Activated T-cell treated with anti-CD3 and anti-CD28 coated beads for 1 hour (primary cell): ENCODE measurements at regions not wholly inside any gene's neighbourhood (a gene's known extent, or its start where the extent isn't known, plus 50 kb on each side); places are given as distances from the start of the nearest gene placed in this dataset.
"Not testable (repeated sequence)": the region's sequence is repeated elsewhere in the genome, so short reads cannot be mapped to it uniquely, and the experiment has no call there.

ENCODE experiments used
- DNase-seq: peaks from one replicate; pipeline ENCODE4 v3.0.0-alpha.2; 2020; ENCODE audit warnings: low read depth

- no peak for DNase-seq
Measured at GRCh38 chr10:30763918-30764317, 134.4 kb upstream of the LYZL2 start.

GRCh38 chr10:30762620-30763019, 133.1 kb upstream of the LYZL2 start:
- DNase-seq: no peak

GRCh38 chr10:30759423-30759822, 129.9 kb upstream of the LYZL2 start:
- no peak for DNase-seq

- DNase-seq: no peak
Measured at GRCh38 chr10:30758338-30758737, 128.8 kb upstream of the LYZL2 start.

GRCh38 chr10:30756896-30757295, 127.3 kb upstream of the LYZL2 start:
- DNase-seq: no peak

- no peak for DNase-seq
Measured at GRCh38 chr10:30756151-30756550, 126.6 kb upstream of the LYZL2 start.

- no peak for DNase-seq
Measured at GRCh38 chr10:30755441-30755953, 125.9 kb upstream of the LYZL2 start.

- no peak for DNase-seq
Measured at GRCh38 chr10:30752481-30752881, 122.9 kb upstream of the LYZL2 start.

GRCh38 chr10:30751678-30752331, 122.3 kb upstream of the LYZL2 start:
- peak; percentile 46 for DNase-seq

GRCh38 chr10:30750971-30751677, 121.6 kb upstream of the LYZL2 start:
- no peak for DNase-seq

GRCh38 chr10:30749385-30749784, 119.8 kb upstream of the LYZL2 start:
- no peak for DNase-seq

- no peak for DNase-seq
Measured at GRCh38 chr10:30748152-30748973, 118.8 kb upstream of the LYZL2 start.

- no peak for DNase-seq
Measured at GRCh38 chr10:30747633-30748032, 118.1 kb upstream of the LYZL2 start.

- no peak for DNase-seq
Measured at GRCh38 chr10:30745953-30746352, 116.4 kb upstream of the LYZL2 start.

- DNase-seq: no peak
Measured at GRCh38 chr10:30744106-30744505, 114.6 kb upstream of the LYZL2 start.

GRCh38 chr10:30743586-30743985, 114.0 kb upstream of the LYZL2 start:
- DNase-seq: no peak

- no peak for DNase-seq
Measured at GRCh38 chr10:30742471-30742870, 112.9 kb upstream of the LYZL2 start.

GRCh38 chr10:30740774-30741173, 111.2 kb upstream of the LYZL2 start:
- not testable (repeated sequence) for DNase-seq

- no peak for DNase-seq
Measured at GRCh38 chr10:30738416-30738815, 108.9 kb upstream of the LYZL2 start.

- no peak for DNase-seq
Measured at GRCh38 chr10:30737931-30738391, 108.4 kb upstream of the LYZL2 start.

GRCh38 chr10:30736685-30737232, 107.2 kb upstream of the LYZL2 start:
- no peak for DNase-seq

GRCh38 chr10:30734901-30735300, 105.3 kb upstream of the LYZL2 start:
- DNase-seq: no peak
